SK-N-SH treated with all-trans-retinoic acid at 6 μM for 48 hours (cell line): ENCODE measurements at regions not wholly inside any gene's neighbourhood (a gene's known extent, or its start where the extent isn't known, plus 50 kb on each side); places are given as distances from the start of the nearest gene placed in this dataset.

Experiments
- CSDC2 ChIP-seq: fragments of 250-450 bp; sonication (Bioruptor Pico); IDR thresholded peaks from 2 replicates; pipeline ENCODE4 v1.5.0; 2020; ENCODE audit warnings: mild to moderate bottlenecking, moderate library complexity
- GLIS3 ChIP-seq: fragments of 250-450 bp; sonication (Bioruptor Pico); IDR thresholded peaks from 2 replicates; pipeline ENCODE4 v1.5.0; 2020; ENCODE audit warnings: mild to moderate bottlenecking, moderate library complexity
- ISL1 ChIP-seq: fragments of 250-450 bp; sonication (Bioruptor Pico); IDR thresholded peaks from 2 replicates; pipeline ENCODE4 v2.1.2; 2022; ENCODE audit warnings: mild to moderate bottlenecking, moderate library complexity
- OSR1 ChIP-seq: fragments of 250-450 bp; sonication (Bioruptor Pico); IDR thresholded peaks from 2 replicates; pipeline ENCODE4 v1.8.0; 2022; ENCODE audit warnings: moderate library complexity, mild to moderate bottlenecking, inconsistent platforms
- PPARA ChIP-seq: fragments of 250-450 bp; sonication (Bioruptor Pico); IDR thresholded peaks from 2 replicates; pipeline ENCODE4 v1.5.0; 2020; ENCODE audit warnings: mild to moderate bottlenecking, borderline replicate concordance
- RARB ChIP-seq: fragments of 250-450 bp; sonication (Bioruptor Pico); IDR thresholded peaks from 2 replicates; pipeline ENCODE4 v1.8.0; 2021; ENCODE audit warnings: mild to moderate bottlenecking, moderate library complexity
- SNAI2 ChIP-seq: fragments of 250-450 bp; sonication (Bioruptor Pico); IDR thresholded peaks from 2 replicates; pipeline ENCODE4 v1.5.0; 2020; ENCODE audit warnings: mild to moderate bottlenecking, moderate library complexity
- TCF4 ChIP-seq: fragments of 250-450 bp; sonication (Bioruptor Pico); IDR thresholded peaks from 2 replicates; pipeline ENCODE4 v1.8.0; 2021; ENCODE audit warnings: mild to moderate bottlenecking, moderate library complexity, borderline replicate concordance
- ZFP3 ChIP-seq: fragments of 250-450 bp; sonication (Bioruptor Pico); IDR thresholded peaks from 2 replicates; pipeline ENCODE4 v1.5.0; 2020; ENCODE audit warnings: mild to moderate bottlenecking, moderate library complexity
- ZFP30 ChIP-seq: fragments of 450-650 bp; formaldehyde crosslinking; IDR thresholded peaks from 2 replicates; pipeline ENCODE4 v1.5.0; 2022; ENCODE audit warnings: mild to moderate bottlenecking, moderate library complexity
- ZNF565 ChIP-seq: fragments of 450-650 bp; formaldehyde crosslinking; conservative IDR thresholded peaks from 2 replicates; pipeline ENCODE4 v1.5.0; 2020; ENCODE audit warnings: low read depth, mild to moderate bottlenecking, moderate library complexity
- ZNF8 ChIP-seq: fragments of 450-650 bp; formaldehyde crosslinking; IDR thresholded peaks from 2 replicates; pipeline ENCODE4 v1.5.0; 2020; ENCODE audit warnings: mild to moderate bottlenecking, moderate library complexity
- TF ChIP-seq, protein P1 (sequence below): fragments of 250-450 bp; sonication (Bioruptor Pico); IDR thresholded peaks from 2 replicates; pipeline ENCODE4 v1.8.0; 2020; ENCODE audit warnings: mild to moderate bottlenecking, moderate library complexity, borderline replicate concordance
- TF ChIP-seq, protein P2 (sequence below): fragments of 250-450 bp; sonication (Bioruptor Pico); IDR thresholded peaks from 2 replicates; pipeline ENCODE4 v1.5.1; 2020; ENCODE audit warnings: low read depth, mild to moderate bottlenecking, moderate library complexity

DNA sequence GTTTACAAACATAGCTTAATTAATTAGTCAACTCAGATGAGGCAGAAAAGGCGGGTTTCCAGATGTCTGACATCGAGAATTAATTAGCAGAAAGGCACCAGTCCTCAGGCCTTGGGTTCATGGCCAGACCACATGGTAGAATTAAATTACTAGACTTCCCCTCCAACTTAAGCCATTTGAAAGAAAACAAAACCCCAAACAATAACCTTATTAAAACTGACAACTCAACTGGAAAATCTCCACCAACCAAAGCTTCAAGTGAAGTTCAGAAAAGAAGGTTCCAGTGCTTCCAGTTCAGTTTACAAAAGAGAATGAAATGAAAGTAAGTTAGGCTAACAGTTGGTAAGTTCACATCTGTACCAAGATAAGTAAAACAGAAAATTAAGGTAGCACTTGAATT lies 349.5 kb downstream of the GRIN2B start:
- TF ChIP-seq, protein P1, sequence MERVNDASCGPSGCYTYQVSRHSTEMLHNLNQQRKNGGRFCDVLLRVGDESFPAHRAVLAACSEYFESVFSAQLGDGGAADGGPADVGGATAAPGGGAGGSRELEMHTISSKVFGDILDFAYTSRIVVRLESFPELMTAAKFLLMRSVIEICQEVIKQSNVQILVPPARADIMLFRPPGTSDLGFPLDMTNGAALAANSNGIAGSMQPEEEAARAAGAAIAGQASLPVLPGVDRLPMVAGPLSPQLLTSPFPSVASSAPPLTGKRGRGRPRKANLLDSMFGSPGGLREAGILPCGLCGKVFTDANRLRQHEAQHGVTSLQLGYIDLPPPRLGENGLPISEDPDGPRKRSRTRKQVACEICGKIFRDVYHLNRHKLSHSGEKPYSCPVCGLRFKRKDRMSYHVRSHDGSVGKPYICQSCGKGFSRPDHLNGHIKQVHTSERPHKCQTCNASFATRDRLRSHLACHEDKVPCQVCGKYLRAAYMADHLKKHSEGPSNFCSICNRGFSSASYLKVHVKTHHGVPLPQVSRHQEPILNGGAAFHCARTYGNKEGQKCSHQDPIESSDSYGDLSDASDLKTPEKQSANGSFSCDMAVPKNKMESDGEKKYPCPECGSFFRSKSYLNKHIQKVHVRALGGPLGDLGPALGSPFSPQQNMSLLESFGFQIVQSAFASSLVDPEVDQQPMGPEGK (CRISPR knock-in tag) = no peak
- TF ChIP-seq ZFP3 (CRISPR knock-in tag) (no peak), CSDC2 (CRISPR knock-in tag) (no peak), PPARA (CRISPR knock-in tag) (no peak), GLIS3 (CRISPR knock-in tag) (no peak), ISL1 (no peak), OSR1 (CRISPR knock-in tag) (no peak), ZNF565 (CRISPR knock-in tag) (no peak), RARB (CRISPR knock-in tag) (no peak), ZNF8 (no peak), SNAI2 (CRISPR knock-in tag) (no peak), ZFP30 (no peak), TCF4 (CRISPR knock-in tag) (no peak)
- TF ChIP-seq, protein P2, sequence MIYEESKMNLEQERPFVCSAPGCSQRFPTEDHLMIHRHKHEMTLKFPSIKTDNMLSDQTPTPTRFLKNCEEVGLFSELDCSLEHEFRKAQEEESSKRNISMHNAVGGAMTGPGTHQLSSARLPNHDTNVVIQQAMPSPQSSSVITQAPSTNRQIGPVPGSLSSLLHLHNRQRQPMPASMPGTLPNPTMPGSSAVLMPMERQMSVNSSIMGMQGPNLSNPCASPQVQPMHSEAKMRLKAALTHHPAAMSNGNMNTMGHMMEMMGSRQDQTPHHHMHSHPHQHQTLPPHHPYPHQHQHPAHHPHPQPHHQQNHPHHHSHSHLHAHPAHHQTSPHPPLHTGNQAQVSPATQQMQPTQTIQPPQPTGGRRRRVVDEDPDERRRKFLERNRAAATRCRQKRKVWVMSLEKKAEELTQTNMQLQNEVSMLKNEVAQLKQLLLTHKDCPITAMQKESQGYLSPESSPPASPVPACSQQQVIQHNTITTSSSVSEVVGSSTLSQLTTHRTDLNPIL (CRISPR knock-in tag) = no peak
